Activated CD4-positive, alpha-beta T cell treated with anti-CD3 and anti-CD28 coated beads, Interleukin-2, amount 10 ng/mL, durations not matched to agents 24 days and 14 days (primary cell): ENCODE measurements at regions not wholly inside any gene's neighbourhood (a gene's known extent, or its start where the extent isn't known, plus 50 kb on each side); places are given as distances from the start of the nearest gene placed in this dataset.

Experiments used
- DNase-seq: peaks from one replicate; pipeline ENCODE4 v3.0.0; 2022
- H3K27ac Mint-ChIP-seq: one replicate; pipeline ENCODE4 v1.8.0; 2022; ENCODE audit warnings: mild to moderate bottlenecking, mixed read lengths
- H3K27me3 Mint-ChIP-seq: one replicate; pipeline ENCODE4 v1.8.0; 2022; ENCODE audit warnings: mixed read lengths
- H3K36me3 Mint-ChIP-seq: one replicate; pipeline ENCODE4 v1.8.0; 2022; ENCODE audit warnings: low read depth, mild to moderate bottlenecking, mixed read lengths
- H3K4me1 Mint-ChIP-seq: one replicate; pipeline ENCODE4 v1.8.0; 2021; ENCODE audit warnings: mixed read lengths
- H3K4me3 Mint-ChIP-seq: one replicate; pipeline ENCODE4 v1.8.0; 2022; ENCODE audit warnings: mild to moderate bottlenecking, moderate library complexity, mixed read lengths
- H3K9me3 Mint-ChIP-seq: one replicate; pipeline ENCODE4 v1.8.0; 2021; ENCODE audit warnings: mixed read lengths
- intact Hi-C: fragments of 100-400 bp; cut with micrococcal nuclease; formaldehyde crosslinking; loops from one replicate; pipeline ENCODE4 v1.15.1; 2023

DNA sequence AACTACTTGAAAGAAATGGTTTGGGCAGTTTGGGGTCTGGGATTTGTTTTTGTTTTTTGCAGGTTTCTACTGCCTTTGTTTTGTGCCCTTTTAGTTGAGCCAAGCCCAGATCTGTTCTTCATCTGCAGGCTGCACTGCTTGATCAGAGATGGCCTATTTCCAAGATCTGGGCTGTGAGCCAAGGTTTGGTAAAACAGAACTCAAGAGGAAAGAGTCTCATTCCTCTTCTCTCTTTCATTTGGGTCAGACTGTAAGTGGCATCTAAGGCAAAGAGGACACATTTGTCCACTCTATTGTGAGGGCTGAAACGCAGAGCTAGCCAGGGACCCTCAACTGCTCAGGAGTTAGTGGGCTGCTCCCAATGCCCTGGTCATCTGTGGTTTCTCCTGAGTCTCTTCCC, 104.4 kb upstream of the UBE3A start:
- no peaks in the 10 kb centered on the region for H3K36me3 Mint-ChIP-seq
- intact Hi-C loops = no loop called here
- H3K9me3 Mint-ChIP-seq = no peaks in the 10 kb centered on the region

GRCh38 chr15:25541228-25541627, 102.4 kb upstream of the UBE3A start:
- Mint-ChIP-seq H3K4me1 (no peaks in the 10 kb centered on the region), H3K36me3 (no peaks in the 10 kb centered on the region), H3K27ac (no peak overlapping the region), H3K27me3 (no peaks in the 10 kb centered on the region), H3K9me3 (no peaks in the 10 kb centered on the region), H3K4me3 (no peak overlapping the region)
- intact Hi-C loops = no loop called here
- no peak for DNase-seq

More for the DNA sequence above, 104.4 kb upstream of the UBE3A start:
- Mint-ChIP-seq H3K27me3 (no peaks in the 10 kb centered on the region), H3K4me1 (no peaks in the 10 kb centered on the region), H3K27ac (no peak overlapping the region), H3K4me3 (no peak overlapping the region)
- no peak for DNase-seq

DNA sequence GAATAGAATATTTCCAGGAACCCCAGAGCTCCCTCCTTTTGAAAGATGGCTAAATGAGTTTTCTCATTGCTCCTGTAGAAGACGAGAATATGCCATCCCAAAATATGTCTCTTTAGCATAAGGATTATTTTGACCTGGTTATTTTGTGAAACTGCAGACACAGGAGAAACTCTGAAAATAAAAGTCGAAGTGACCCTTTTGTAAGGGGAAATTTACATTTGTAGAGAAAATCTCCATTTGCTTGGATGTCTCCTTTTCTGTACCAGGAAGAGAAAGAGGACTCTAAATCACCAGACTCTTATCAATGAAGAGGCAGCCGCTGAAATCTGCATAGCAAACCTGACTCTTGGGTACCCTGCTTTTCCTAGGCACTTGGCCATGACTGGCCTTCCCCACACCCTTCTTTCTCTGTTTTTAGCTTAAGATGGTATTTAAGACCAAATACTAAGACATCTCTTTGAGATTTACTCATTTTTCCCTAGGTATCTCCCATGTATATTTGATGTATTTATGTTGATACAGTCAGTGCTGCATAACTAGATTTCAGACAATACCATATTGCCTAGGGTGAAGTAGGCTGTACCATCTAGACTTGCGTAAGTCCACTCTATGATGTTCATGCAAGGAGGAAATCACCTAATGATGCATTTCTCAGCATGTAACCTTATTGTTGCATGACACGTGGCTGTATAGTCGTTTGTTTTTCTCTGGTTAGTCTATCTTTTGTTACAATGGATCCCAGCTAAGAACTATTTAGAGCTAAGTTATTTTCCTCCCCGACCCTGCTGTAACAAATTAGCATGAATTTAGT, 98.2 kb upstream of the UBE3A start:
- intact Hi-C loops = no loop called here
- DNase-seq = no peak
- Mint-ChIP-seq H3K4me1 (no peaks in the 10 kb centered on the region), H3K27ac (no peak overlapping the region), H3K36me3 (no peaks in the 10 kb centered on the region), H3K27me3 (no peaks in the 10 kb centered on the region), H3K9me3 (no peaks in the 10 kb centered on the region), H3K4me3 (no peak overlapping the region)

- no peaks in the 10 kb centered on the region for H3K27me3 Mint-ChIP-seq
- intact Hi-C loops = no loop called here
- no peak overlapping the region for H3K4me3 Mint-ChIP-seq
- no peaks in the 10 kb centered on the region for H3K4me1 Mint-ChIP-seq
- no peak for DNase-seq
- no peaks in the 10 kb centered on the region for H3K9me3 Mint-ChIP-seq
- no peaks in the 10 kb centered on the region for H3K36me3 Mint-ChIP-seq
- no peak overlapping the region for H3K27ac Mint-ChIP-seq
Observed at GRCh38 chr15:25535866-25536265, 97.0 kb upstream of the UBE3A start.

DNA sequence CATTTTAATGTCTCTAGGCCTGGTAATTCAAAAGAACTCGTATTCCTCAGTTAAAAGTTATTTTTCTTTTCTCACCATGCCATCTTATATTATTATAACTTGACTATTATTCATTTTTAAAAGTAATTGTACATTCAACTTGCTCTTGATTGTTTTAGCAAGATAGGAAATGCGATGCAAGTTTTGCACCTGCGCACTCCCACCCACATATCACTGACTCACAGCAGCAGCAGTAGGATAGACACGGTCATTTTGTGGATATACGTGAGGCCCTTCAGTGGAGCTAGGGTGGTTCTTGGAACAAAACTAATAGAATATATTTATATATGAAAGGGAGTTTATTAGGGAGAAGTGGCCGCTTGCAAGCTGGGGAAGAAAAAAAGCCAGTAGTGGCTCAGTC, 95.5 kb upstream of the UBE3A start:
- Mint-ChIP-seq H3K4me1 (no peaks in the 10 kb centered on the region), H3K9me3 (peaks cover 3% of the 10 kb centered on the region), H3K36me3 (no peaks in the 10 kb centered on the region), H3K27me3 (no peaks in the 10 kb centered on the region), H3K4me3 (no peak overlapping the region), H3K27ac (no peak overlapping the region)
- intact Hi-C loops = no loop called here
- no peak for DNase-seq

GRCh38 chr15:25532269-25533140, 93.7 kb upstream of the UBE3A start:
- intact Hi-C loops = no loop called here
- Mint-ChIP-seq H3K36me3 (no peaks in the 10 kb centered on the region), H3K9me3 (peaks cover 6% of the 10 kb centered on the region), H3K4me3 (no peak overlapping the region), H3K27ac (no peak overlapping the region), H3K27me3 (no peaks in the 10 kb centered on the region), H3K4me1 (no peaks in the 10 kb centered on the region)
- no peak for DNase-seq

- Mint-ChIP-seq H3K36me3 (no peaks in the 10 kb centered on the region), H3K9me3 (peaks cover 7% of the 10 kb centered on the region), H3K27ac (no peak overlapping the region), H3K27me3 (no peaks in the 10 kb centered on the region), H3K4me1 (no peaks in the 10 kb centered on the region), H3K4me3 (no peak overlapping the region)
- intact Hi-C loops = no loop called here
- no peak for DNase-seq
Observed at GRCh38 chr15:25529774-25530173, 91.0 kb upstream of the UBE3A start.

GRCh38 chr15:25527118-25527517, 88.3 kb upstream of the UBE3A start:
- no peaks in the 10 kb centered on the region for H3K27me3 Mint-ChIP-seq
- no peaks in the 10 kb centered on the region for H3K36me3 Mint-ChIP-seq
- H3K4me3 Mint-ChIP-seq = no peak overlapping the region
- peaks cover 11% of the 10 kb centered on the region for H3K9me3 Mint-ChIP-seq
- DNase-seq = no peak
- no peak overlapping the region for H3K27ac Mint-ChIP-seq
- intact Hi-C loops = no loop called here
- no peaks in the 10 kb centered on the region for H3K4me1 Mint-ChIP-seq

- Mint-ChIP-seq H3K4me3 (no peak overlapping the region), H3K36me3 (no peaks in the 10 kb centered on the region), H3K27ac (no peak overlapping the region), H3K27me3 (no peaks in the 10 kb centered on the region), H3K9me3 (peaks cover 18% of the 10 kb centered on the region), H3K4me1 (no peaks in the 10 kb centered on the region)
- intact Hi-C loops = no loop called here
- DNase-seq = no peak
Observed at GRCh38 chr15:25525741-25526140, 86.9 kb upstream of the UBE3A start.

- H3K9me3 Mint-ChIP-seq = no peaks in the 10 kb centered on the region
- intact Hi-C loops = no loop called here
- no peak overlapping the region for H3K27ac Mint-ChIP-seq
- no peak overlapping the region for H3K4me3 Mint-ChIP-seq
- no peaks in the 10 kb centered on the region for H3K27me3 Mint-ChIP-seq
- H3K4me1 Mint-ChIP-seq = no peaks in the 10 kb centered on the region
- no peaks in the 10 kb centered on the region for H3K36me3 Mint-ChIP-seq
- DNase-seq = no peak
Observed at GRCh38 chr15:25515633-25516032, 76.8 kb upstream of the UBE3A start.

DNA sequence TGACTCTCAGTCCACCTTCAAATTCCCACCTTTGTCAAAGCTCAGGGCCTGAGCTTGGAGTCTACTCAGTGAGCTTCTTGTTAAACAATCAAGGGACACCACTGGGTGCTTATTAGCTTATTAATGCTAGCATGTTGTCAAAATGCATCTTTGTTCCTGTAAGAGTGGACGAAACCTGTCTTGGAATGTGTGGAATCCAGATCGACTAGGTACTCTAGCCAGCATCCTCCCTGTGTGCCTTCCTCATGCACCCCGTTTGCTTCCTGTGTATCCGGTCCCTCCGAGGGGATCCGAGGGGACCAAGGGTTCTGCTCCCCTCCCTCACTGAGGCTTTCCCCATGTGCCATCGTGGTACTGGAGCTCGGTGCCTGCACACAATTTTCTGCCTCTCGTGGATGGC, 75.7 kb upstream of the UBE3A start:
- H3K4me3 Mint-ChIP-seq = no peak overlapping the region
- no peak overlapping the region for H3K27ac Mint-ChIP-seq
- H3K9me3 Mint-ChIP-seq = no peaks in the 10 kb centered on the region
- no peaks in the 10 kb centered on the region for H3K27me3 Mint-ChIP-seq
- intact Hi-C loops = no loop called here
- H3K36me3 Mint-ChIP-seq = no peaks in the 10 kb centered on the region
- no peak for DNase-seq
- H3K4me1 Mint-ChIP-seq = no peaks in the 10 kb centered on the region

- no peaks in the 10 kb centered on the region for H3K27me3 Mint-ChIP-seq
- H3K27ac Mint-ChIP-seq = no peak overlapping the region
- no peaks in the 10 kb centered on the region for H3K36me3 Mint-ChIP-seq
- H3K9me3 Mint-ChIP-seq = no peaks in the 10 kb centered on the region
- no peaks in the 10 kb centered on the region for H3K4me1 Mint-ChIP-seq
- no peak overlapping the region for H3K4me3 Mint-ChIP-seq
- intact Hi-C loops = no loop called here
- no peak for DNase-seq
Observed at GRCh38 chr15:25512957-25513356, 74.1 kb upstream of the UBE3A start.

DNA sequence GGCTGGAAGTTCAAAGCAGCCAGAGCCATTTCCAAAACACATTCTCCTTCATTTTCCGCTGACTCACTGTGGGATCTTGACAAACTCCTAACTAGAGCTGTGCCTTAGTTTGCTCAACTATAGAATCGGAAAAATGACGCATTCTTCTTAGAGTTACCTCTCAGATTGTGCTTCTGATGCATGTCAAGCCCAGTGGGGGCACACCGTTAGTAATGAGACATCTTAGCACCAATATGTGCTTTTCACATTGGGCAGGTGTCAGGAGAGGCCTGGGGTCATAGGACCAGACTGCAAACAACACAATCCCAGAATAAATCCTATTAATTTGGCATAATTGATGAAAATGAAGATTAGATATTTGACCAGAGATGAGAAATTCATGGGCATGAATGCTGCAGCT, 71.3 kb upstream of the UBE3A start:
- no peak overlapping the region for H3K4me3 Mint-ChIP-seq
- intact Hi-C loops = no loop called here
- H3K27ac Mint-ChIP-seq = no peak overlapping the region
- DNase-seq = no peak
- no peaks in the 10 kb centered on the region for H3K4me1 Mint-ChIP-seq
- no peaks in the 10 kb centered on the region for H3K27me3 Mint-ChIP-seq
- no peaks in the 10 kb centered on the region for H3K36me3 Mint-ChIP-seq
- H3K9me3 Mint-ChIP-seq = no peaks in the 10 kb centered on the region

GRCh38 chr15:25509703-25510102, 70.9 kb upstream of the UBE3A start:
- no peak for DNase-seq
- Mint-ChIP-seq H3K27ac (no peak overlapping the region), H3K36me3 (no peaks in the 10 kb centered on the region), H3K9me3 (no peaks in the 10 kb centered on the region), H3K4me1 (no peaks in the 10 kb centered on the region), H3K4me3 (no peak overlapping the region), H3K27me3 (no peaks in the 10 kb centered on the region)
- intact Hi-C loops = loop anchor here (10.0 kb wide), 1 partner anchor 1865 kb away; the partner anchor contains the start of gene MAGEL2
